ENCODE measurements at regions not wholly inside any gene's neighbourhood (a gene's known extent, or its start where the extent isn't known, plus 50 kb on each side); places are given as distances from the start of the nearest gene placed in this dataset.

- ATAC-seq (no peak), DNase-seq (ENCODE audit: low spot score) (no peak)
- H3K4me3 Mint-ChIP-seq, result no peak overlapping the region
- no peak overlapping the region for H3K27ac Mint-ChIP-seq
- Histone ChIP-seq H3K4me2 (no peak overlapping the region), H3K27me3 (ENCODE audit: insufficient read depth) (no peaks in the 10 kb centered on the region), H3K4me1 (ENCODE audit: insufficient read depth) (peaks cover 11% of the 10 kb centered on the region), H3K36me3 (ENCODE audit: insufficient read depth) (no peaks in the 10 kb centered on the region), H4K20me1 (replicated peaks; ENCODE audit: insufficient read depth) (no peaks in the 10 kb centered on the region), H3K27ac (ENCODE audit: low read depth) (no peak overlapping the region), H2AFZ (no peak overlapping the region), H3K79me2 (replicated peaks; ENCODE audit: insufficient read depth) (no peaks in the 10 kb centered on the region), H3K9me2 (ENCODE audit: insufficient read depth) (no peaks in the 10 kb centered on the region), H3K4me3 (no peak overlapping the region), H3F3A (replicated peaks; ENCODE audit: low read depth) (no peaks in the 10 kb centered on the region)
- peaks cover 4% of the 10 kb centered on the region; the same call in 1 of the 3 replicates for H3K36me3 Mint-ChIP-seq (ENCODE audit: low read depth)
- H3K9me3 Mint-ChIP-seq, result peaks cover 3% of the 10 kb centered on the region; the same call in 2 of the 3 replicates
- H3K4me1 Mint-ChIP-seq, result peaks cover 16% of the 10 kb centered on the region
- H3K27me3 Mint-ChIP-seq (ENCODE audit: insufficient read depth, low read depth, poor library complexity), result peaks cover 3% of the 10 kb centered on the region
- TF ChIP-seq STAT1 (IDR thresholded peaks at IDR 0.05; ENCODE audit: unreplicated experiment), result no peak
- no peak for TF ChIP-seq EZH2phosphoT487 (IDR thresholded peaks at IDR 0.05; ENCODE audit: unreplicated experiment)
- no peak for TF ChIP-seq NANOG (IDR thresholded peaks at IDR 0.05; ENCODE audit: borderline replicate concordance)
- TF ChIP-seq, protein P1, sequence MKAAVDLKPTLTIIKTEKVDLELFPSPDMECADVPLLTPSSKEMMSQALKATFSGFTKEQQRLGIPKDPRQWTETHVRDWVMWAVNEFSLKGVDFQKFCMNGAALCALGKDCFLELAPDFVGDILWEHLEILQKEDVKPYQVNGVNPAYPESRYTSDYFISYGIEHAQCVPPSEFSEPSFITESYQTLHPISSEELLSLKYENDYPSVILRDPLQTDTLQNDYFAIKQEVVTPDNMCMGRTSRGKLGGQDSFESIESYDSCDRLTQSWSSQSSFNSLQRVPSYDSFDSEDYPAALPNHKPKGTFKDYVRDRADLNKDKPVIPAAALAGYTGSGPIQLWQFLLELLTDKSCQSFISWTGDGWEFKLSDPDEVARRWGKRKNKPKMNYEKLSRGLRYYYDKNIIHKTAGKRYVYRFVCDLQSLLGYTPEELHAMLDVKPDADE (IDR thresholded peaks at IDR 0.05), result no peak
- TF ChIP-seq ZNF114 (CRISPR knock-in tag; IDR thresholded peaks at IDR 0.05), result no peak
- TF ChIP-seq CTCF (conservative IDR thresholded peaks at IDR 0.05; ENCODE audit: low read depth in 2 of 2), result no peak
- TF ChIP-seq ZNF462 (CRISPR knock-in tag; IDR thresholded peaks at IDR 0.05), result no peak
- TF ChIP-seq ZNF331 (CRISPR knock-in tag; IDR thresholded peaks at IDR 0.05; ENCODE audit: low read depth), result no peak
- TF ChIP-seq POLR2AphosphoS5 (IDR thresholded peaks at IDR 0.05; ENCODE audit: low read depth), result no peak
- TF ChIP-seq CREB1 (CRISPR knock-in tag; IDR thresholded peaks at IDR 0.05; ENCODE audit: low read depth), result no peak
- TF ChIP-seq JUNB (IDR thresholded peaks at IDR 0.05; ENCODE audit: unreplicated experiment), result no peak
Observed at GRCh38 chr15:100769043-100769974, 110.3 kb upstream of the ALDH1A3 start.

All from GM23338 (cell line).